LNCAP (cell line): ENCODE measurements at regions not wholly inside any gene's neighbourhood (a gene's known extent, or its start where the extent isn't known, plus 50 kb on each side); places are given as distances from the start of the nearest gene placed in this dataset.

Experiments
- CTCF ChIP-seq: fragments of 450-650 bp; IDR thresholded peaks from 2 replicates; pipeline ENCODE4 v1.5.1; 2017; ENCODE audit warnings: mild to moderate bottlenecking

GRCh38 chr14:26143057-26143456 lies 454.8 kb downstream of the NOVA1 start:
- TF ChIP-seq CTCF = no peak

GRCh38 chr14:26138764-26139445 lies 458.9 kb downstream of the NOVA1 start:
- no peak for TF ChIP-seq CTCF

GRCh38 chr14:26137161-26137560 lies 460.7 kb downstream of the NOVA1 start:
- peak; percentile 39; the same call in 1 of the 2 replicates for TF ChIP-seq CTCF

GRCh38 chr14:26132061-26132645 lies 465.7 kb downstream of the NOVA1 start:
- no peak for TF ChIP-seq CTCF

GRCh38 chr14:26130690-26131089 lies 467.1 kb downstream of the NOVA1 start:
- no peak for TF ChIP-seq CTCF

GRCh38 chr14:26128931-26129671 lies 468.7 kb downstream of the NOVA1 start:
- TF ChIP-seq CTCF = no peak

GRCh38 chr14:26124896-26125438 lies 472.9 kb downstream of the NOVA1 start:
- no peak for TF ChIP-seq CTCF
